ENCODE measurements at regions not wholly inside any gene's neighbourhood (a gene's known extent, or its start where the extent isn't known, plus 50 kb on each side); places are given as distances from the start of the nearest gene placed in this dataset.

DNA sequence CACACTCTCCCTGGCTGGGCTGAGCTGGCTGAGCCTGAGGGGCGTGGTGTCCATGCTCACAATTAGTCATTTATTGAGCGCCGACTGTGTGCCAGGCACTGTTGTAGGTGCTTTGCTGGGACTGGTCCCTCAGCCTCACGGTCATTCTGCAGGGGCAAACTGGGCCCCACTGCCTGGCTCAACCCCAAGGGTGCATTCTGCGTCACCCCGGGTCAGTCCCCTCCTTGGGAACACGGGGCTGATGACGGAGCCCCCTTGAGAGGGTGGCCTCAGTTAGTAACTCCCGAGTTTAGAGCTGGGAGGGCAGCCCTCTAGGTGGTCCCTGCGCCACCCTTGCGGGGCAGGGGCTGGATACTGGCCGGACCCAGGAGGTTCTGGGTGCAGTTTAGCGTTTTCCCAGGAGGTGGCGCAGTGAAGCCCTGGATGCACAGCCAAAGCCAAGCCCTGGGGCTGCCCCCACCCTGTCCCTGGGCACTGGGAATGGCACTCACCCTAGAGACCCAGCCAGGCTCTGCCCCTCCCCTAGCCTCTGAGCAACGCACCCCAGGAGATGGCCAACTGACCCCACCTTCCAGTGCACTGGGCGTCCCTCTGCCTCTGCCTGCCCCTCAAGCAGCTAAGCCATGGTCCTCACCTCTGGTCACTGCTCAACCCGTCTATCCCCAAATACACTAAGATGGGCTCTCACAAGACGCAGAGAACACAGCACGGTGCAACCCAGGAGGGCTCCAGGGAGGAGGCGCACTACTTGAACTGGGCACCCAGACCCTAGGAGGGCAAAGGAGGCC lies 243.2 kb upstream of the GSE1 start:
- DNase-seq = peak; percentile 32

DNA sequence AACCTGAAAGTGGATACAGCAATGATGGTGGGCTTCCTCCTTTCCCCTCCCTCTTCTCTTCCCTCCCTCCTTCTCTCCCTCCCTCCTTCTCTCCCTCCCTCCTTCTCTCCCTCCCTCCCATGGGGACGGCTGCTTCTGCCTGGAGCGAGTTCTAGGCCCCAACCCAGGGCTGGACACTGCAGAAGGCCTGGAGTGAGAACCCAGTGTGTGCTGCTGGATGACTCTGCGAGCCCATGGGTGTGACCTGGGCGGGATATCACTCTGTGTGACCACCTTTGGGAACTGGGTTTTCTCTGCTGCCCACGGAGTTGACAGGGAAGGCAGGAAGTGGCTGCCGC lies 242.6 kb upstream of the GSE1 start:
- no peak for DNase-seq

DNA sequence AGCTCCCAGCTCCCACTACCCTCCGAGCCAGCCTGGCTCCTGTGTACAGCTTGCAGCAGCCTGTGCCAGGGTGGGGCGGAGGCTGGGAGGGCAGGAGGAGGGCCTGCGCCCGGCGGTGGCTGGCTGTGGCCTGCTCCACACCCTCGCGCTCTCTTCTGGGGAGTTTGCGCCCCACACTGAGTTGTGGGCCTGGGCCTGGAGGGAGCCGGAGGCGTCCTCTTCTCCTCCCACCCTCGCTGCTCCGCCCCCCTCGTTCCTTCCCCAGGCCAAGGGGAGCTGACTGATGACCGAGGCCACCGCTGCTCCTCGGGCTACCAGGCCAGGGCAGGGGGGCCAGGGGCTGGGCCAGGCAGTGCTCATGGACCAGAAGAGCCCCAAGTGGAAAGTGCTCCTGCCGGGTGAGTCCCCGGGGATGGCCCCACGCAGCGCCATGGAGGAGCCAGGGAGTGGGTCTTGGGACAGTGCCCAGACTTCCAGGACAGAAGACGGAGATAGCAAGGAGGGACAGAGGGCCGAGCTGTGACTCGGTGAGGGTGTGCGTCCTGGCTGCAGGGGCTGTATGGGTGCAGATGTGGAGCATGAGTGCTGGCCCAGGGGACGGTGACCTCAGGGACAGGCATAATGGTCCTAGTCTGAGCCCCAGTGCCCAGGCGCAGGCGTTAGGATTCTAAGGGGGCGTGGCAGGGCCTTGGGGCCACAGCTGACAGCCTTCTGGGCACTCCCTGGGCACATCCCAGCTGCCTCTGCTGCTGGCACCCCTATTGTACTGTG lies 242.1 kb upstream of the GSE1 start:
- no peak for DNase-seq

DNA sequence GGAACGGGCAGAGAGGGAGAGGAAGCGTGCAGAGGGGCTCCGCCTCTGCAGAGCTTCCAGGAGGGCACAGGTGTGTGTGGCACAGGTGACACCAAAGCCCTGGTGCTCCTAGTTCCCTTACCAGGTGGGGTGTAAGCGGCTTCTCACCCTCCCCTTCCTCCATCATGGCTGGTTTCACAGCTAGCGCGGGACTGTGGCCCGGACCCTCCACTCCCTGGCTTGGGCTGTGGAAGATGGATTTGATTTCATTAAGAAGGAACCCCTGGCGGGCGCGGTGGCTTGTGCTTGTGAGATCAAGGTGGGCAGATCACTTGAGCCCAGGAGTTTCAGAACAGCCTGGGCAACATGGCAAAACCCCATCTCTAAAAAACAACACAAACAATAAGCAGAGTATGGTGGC lies 241.2 kb upstream of the GSE1 start:
- DNase-seq = no peak

DNA sequence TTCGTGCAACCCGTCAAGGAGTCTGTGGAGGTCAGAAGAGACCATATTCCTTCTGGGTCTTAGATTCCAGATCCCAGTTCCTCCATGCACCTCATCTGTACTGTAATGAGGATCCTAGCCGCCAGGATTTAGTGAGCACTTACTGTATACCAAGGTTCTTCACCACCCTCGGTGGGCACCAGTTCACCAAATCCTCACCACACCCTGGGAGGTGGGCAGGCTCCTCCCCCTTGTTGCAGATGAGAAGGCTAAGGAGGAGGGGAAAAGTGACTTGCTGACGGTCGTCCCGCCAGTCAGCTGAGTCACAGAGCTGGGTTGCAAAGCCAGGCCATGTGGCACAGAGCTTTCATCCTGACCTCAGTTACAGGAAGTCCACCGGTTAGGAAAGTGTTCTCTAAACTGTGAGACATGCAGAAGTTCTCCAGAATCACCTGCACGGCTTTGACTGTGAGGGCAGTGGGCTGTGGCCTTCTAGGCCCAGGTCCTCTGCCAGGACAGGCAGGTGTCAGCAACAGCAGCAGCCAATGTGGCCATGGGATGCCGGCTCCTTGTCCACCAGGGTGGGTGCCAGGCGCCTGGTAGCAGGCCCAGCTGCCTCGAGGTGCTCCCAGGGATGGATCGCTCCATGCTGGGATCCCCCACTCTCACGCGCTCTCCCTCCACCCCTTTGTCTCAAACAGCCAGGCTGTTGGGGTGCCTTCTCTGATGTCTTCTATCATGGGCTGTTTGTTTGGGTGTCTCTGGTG lies 240.3 kb upstream of the GSE1 start:
- DNase-seq = no peak

DNA sequence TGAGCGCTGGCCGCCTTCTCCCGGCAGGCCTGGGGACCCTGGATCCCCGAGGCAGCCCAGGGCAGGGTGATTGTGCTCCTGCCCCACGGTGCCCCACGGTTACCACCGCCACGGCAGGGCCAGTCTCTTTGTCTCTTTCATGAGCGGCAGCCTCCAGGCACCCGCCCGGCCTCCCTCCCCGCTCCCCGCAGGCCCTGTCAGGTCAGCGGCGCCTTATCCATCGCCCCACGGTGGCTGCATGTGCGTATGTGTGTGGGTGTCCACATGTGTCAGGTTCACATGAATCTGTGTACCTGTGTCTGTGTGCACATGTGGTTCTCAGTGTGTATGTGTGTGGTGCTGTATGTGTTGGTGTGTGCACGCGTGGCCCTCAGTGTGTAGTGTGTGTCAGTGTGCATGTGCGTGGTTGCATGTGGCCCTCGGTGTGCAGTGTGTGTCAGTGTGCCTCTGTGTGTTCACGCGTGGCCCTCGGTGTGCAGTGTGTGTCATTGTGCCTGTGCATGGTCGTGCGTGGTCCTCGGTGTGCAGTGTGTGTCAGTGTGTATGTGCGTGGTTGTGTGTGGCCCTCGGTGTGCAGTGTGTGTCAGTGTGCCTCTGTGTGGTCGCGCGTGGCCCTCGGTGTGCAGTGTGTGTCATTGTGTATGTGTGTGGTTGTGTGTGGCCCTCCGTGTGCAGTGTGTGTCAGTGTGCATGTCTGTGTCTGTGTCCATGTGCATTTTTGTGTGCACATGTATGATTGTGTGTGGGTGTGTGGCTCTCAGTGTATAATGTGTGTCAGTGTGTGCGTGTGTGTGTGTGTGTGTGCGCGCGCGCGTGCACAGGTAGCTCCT lies 239.2 kb upstream of the GSE1 start:
- no peak for DNase-seq

DNA sequence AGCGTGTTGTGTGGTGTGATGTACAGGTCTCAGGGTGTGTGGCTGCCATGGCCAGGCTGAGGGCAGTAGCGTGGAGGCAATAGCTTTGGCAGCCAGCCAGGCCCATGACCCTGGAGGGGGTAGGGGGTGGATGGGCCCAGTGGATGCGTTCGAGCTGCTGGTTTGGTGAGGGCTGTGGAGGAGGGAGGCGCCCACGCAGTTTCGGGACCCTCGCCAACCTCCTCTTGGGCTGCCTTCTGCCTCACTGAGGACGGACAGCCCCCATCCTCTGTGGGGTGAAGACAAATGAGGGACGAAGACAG lies 238.6 kb upstream of the GSE1 start:
- DNase-seq = no peak

DNA sequence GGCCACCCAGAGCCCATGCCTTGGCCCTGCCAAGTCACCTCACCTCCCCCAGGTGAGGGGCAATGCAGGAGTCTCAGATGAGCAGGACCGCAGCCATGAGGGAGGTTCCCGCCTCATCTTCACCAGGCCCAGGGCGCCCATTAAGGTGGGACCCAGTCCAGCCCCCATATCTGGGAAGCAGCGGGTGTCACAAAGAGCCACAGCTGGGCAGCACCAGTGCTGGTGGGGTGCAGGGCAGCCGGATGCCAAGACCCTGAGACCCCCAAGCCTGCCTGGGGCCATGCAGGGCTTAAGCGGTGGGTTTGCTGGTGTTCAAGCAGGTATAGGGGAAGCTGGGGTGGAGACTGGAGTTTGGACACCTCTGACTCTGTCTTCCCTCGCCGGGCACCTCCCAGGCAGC lies 237.8 kb upstream of the GSE1 start:
- no peak for DNase-seq

DNA sequence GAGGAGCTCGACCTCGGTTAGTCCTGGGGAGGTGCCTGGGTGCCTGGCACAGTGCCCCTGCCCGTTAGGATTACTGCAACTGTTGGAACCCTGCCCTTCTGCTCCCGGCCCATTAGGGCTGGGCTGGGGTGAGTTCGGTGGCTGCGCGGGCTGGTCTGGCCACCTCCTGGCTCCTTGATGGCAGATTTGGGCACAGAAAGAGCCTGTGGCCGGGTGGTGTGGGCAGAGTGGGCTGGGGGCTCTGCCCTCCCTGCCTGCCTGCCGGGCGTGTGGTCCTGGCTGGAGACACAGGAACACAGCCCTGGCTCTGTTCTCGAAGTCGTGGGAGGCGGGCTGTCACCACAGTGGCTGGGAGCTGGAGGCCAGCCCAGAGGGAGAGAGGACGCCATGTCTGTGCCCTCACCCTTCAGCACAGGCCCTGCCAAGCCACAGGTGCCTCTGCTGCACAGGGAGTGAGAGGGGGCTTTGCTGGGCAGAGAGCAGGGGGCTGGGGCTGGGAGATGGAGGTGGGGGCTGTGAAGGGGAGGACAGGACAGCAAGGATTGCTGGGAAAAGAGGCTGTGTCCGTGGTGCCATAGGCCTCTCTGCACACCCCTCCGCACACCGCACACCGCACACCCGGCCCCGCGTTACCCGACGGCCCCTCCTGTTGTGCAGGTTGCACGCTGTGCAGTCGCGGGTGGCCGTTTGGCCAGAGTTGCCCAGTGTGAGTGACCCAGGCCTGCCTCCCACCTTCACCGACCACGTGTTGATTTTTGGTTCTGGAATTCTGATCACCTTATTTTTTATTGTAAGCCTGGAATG lies 236.6 kb upstream of the GSE1 start:
- no peak for DNase-seq

DNA sequence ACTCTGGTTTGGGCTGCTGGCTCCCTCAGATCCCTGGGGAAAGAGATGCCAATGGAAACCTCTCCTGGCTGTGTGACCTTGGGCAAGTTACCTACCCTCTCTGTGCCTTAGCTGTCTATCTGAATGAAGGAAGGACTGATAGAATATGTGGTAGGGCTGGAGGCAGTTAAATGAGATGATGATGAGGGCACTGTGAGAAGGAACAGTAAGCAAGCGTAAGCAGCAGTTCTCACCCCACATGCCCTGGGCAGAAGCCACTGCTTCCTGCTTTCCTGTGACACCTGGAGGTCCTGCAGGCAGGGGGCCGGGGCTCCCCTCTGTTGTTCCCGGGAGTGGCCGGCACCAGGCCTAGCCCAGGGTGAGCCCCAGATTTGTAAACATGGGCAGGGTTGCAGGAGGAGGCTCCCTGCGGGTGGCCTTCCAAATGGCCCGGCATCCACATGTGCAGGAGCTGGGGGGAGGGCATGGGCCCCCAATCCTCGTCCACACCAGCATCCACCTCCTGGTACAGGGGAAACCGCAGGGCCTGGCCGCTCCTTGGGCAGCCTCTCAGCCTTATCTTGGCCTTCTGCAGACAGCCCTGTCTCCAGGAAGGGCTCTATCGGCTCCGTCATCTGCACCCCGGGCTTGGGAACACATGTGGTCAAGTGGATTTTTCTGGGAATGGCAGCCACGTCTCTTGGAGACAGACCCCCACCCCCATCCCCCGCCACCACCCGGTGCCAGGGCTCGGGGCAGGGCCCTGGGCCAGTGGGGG lies 235.6 kb upstream of the GSE1 start:
- DNase-seq = no peak

DNA sequence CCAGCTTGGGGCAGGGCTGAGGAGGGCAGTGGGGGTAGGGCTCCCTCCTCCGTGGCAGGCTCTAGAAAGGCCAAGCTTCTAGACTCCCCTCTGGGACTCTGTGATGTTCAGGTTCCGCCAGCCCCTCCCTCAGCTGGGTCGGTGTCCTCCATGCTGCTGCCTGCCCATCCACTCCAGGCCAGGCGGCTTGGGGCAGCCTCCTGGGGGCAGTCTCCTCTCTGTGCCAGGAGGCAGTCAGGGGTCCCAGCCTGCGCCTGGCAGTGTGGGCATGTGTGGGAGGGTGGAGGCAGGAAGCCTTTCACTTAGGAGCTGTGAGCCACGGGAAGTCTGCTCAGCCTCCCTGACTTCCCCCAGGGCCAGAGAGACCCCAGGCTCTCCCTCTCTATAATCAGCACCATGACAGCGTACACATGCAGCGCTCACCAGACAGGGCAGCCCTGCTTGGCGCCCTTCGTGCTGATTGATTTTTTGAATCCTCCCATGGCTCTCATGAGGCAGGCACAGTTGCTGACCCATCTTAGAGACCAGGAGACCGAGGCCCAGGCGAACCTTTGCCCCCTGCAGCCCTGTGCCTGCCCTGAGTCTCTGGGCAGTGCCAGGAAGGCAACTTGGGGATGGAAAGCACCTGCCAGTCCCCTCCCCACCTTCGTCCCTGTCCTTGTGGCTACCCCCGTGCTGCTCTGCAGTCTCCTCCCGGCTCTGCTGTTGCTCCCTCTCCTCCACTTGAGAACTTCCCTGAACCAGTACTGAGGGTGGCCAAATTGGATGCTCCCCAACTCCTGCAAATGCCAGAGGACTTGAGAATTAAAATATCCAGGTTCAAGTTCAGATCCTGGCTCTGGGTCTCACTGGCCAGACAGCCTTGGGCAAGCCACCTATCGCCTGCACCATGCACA lies 234.7 kb upstream of the GSE1 start:
- no peak for DNase-seq

DNA sequence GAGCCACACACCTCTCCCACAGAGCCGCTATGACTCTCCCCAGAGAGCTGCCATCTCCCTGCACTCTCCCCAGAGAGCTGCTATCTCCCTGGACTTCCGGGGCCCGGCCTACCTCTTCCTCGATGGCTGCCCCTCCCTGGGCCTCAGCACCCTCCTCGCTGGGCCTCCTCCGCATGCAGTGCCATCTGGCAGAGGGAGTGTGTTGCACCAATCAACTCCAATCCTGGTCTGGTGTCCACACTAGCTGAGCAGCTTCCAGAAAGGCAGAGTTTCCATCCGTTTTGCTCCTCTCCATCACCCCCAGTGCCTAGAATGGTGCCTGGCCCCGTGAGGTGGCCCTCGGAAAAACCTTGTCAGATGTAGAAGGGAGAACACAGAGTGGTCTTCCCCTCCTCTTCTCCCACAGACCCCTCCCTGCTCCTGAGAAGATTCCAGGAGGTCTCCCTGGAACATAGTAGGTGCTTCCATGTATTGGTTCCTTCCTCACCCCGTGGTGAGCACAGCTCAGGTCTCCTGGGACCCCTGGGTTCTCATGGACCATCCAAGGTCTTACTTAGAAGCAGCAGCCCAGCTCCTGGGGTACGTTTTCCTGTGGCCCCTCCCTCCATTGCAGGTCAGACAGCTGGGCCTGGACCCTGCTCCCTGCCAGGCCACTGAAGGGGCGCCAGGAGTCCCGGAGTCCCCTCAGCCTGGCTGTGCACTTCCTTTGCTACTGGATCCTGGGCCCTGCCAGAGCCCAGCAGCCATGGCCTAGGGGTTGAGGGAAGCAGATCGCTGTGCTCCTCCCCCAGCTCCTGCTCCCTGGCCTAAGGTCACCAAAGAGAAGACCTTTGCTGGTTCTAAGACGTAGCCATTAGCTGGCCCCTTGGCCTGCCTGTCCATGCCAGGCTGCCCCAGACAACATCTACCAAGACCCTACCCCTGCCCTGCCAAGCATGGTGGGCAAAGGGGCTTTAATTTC lies 233.8 kb upstream of the GSE1 start:
- no peak for DNase-seq

DNA sequence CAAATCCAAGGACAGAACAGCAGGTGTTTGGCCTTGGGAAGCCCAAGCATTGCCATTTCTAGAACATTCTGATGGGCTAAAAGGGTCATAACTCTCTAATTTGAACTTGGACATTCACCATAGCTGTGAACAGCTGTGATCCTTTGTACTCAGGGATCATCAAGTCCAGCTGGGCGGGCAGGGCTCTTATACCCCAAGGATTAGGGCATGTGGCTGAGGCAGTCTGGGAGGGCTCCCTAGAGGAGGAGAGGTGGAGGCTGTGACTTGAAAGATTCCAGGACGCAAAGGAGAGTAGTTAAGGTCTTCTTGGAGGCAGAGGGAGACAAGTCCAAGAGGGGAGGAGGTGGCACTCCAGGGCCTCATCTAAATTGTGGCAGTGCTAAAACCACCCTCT lies 233.1 kb upstream of the GSE1 start:
- no peak for DNase-seq

DNA sequence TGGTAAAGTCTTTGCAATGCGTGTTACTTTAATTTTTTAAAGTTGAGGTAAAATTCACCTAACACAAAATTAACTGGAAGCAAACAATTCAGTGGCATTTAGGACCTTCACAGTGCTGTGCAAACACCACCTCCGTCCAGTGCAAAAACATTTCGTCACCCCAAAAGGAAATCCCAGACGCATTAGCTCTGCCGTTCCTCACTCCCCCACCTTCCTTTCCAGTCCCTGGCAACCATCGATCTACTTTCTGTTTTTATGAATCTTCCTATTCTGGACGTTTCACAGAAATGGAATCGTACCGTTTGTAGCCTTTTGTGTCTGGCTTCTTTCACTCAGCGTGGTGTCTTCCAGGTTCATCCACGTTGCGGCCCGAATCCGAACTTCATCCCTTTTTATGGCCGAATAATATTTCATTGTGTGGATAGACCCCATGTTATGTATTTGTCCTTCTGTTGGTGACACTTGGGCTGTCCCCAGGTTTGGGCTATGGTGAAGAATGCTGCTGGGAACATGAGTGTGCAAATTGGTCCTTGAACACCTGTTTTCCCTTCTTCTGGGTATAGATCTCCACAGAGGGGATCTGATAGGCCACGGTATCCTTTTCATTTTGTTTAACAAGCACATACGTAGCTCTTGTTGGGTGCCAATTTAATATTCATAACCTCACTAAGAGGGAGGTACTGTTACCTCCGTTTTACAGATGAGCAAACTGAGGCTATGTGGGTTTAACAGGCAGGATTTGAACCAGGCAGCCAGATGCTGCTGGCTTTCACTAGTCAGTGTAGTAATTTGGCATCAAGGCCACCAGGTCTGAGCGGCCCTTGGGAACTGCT lies 232.0 kb upstream of the GSE1 start:
- DNase-seq = no peak

DNA sequence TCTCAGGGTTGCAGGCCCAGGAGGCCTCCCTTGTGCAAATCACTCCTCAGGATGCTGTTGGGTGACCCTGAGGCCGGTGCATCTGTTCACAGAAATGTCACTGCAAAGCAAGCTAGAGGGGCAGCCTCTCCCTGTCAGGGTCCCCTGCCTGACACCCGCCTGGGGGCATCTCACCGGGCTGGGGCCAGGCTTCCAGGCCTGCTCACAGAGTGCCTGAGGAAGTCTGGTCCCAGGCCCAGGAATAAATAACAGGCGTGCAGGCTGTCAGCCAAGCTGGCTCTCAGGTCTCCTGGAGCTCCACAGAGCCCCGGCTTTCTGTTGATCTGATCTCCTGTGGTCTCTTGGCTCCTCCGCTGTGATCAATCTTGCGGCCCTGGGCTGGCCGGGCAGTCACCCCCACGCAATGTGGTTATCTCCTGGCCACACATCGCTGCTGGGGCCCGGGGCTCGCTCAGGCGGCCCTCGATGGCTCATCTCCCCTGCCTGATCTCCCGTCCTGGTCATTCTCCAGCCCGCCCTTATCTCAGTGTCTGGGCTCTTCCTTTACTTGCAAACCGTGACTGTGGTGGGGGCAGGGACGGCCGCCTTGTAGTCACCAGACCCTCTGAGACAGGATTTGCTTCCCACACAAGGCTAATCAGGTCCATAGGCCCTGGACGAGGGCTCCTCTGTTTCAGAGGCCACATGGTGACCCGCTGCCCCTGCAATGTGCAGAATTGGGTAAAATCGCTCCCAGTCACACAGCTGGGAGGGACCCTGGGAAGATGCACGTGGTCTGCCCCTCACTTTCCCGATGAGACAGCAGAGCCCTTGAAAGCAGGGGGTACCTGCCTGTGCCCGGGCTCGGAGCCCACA lies 231.2 kb upstream of the GSE1 start:
- peak; percentile 36 for DNase-seq

DNA sequence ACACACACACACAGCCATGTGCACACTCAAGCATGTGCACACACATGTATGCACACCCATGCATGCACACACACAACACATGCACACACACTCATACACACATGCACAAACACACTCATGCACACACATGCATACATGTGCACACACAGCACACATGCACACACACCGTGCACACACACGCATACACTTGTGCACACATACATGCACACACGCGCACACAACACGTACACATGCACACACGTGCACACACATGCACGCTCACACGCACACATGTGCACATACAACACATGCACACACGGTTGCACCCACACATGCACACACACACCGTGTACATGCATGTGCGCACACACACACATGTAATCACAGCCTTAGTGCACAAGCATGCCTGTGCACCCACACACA lies 230.4 kb upstream of the GSE1 start:
- no peak for DNase-seq

Measured in NCI-H1092 treated with DMSO at 0.1 percent for 48 hours (cell line).